Natural killer cell (primary cell): ENCODE measurements at regions not wholly inside any gene's neighbourhood (a gene's known extent, or its start where the extent isn't known, plus 50 kb on each side); places are given as distances from the start of the nearest gene placed in this dataset.

Experiments
- ATAC-seq, 3 donors: fragments of 150-1000 bp in 2 of 3; fragments of 200-7000 bp in 1 of 3; cut with Tn5 transposase; 1 replicate in 1 of 3; 2 replicates in 2 of 3; pipeline ENCODE4 v1.10.0; 2021; ENCODE audit warnings: mild to moderate bottlenecking in 2 of 3, moderate library complexity in 2 of 3
- DNase-seq, 2 donors: peaks; one replicate each; pipeline versions ENCODE4 v3.0.0 to v3.0.0-alpha.2; 2013 to 2021; ENCODE audit warnings: mixed read lengths in 1 of 2
- H3K27ac ChIP-seq: one replicate; pipeline ENCODE4 v1.5.1; 2013; ENCODE audit warnings: mild to moderate bottlenecking, low read length
- H3K27me3 ChIP-seq: one replicate; pipeline ENCODE4 v1.6.1; 2013; ENCODE audit warnings: low read length; ENCODE audit not compliant: control insufficient read depth, insufficient read depth
- H3K36me3 ChIP-seq: one replicate; pipeline ENCODE4 v1.6.1; 2013; ENCODE audit warnings: low read length; ENCODE audit not compliant: control insufficient read depth, insufficient read depth
- H3K4me1 ChIP-seq: one replicate; pipeline ENCODE4 v1.6.1; 2013; ENCODE audit warnings: low read length; ENCODE audit not compliant: control insufficient read depth, insufficient read depth
- H3K4me3 ChIP-seq: one replicate; pipeline ENCODE4 v1.5.1; 2013; ENCODE audit warnings: low read length
- H3K9me3 ChIP-seq: one replicate; pipeline ENCODE4 v1.6.1; 2013; ENCODE audit warnings: low read length; ENCODE audit not compliant: control insufficient read depth, insufficient read depth
- H3K27ac Mint-ChIP-seq, 2 donors: one replicate each; pipeline ENCODE4 v1.8.0; 2022; ENCODE audit warnings: mild to moderate bottlenecking in 2 of 2, mixed read lengths in 2 of 2, moderate library complexity in 1 of 2
- H3K27me3 Mint-ChIP-seq, 2 donors: one replicate each; pipeline ENCODE4 v1.8.0; 2022; ENCODE audit warnings: low read depth in 2 of 2, mixed read lengths in 2 of 2
- H3K36me3 Mint-ChIP-seq: one replicate; pipeline ENCODE4 v1.8.0; 2022; ENCODE audit warnings: mixed read lengths
- H3K4me1 Mint-ChIP-seq, 2 donors: one replicate each; pipeline ENCODE4 v1.8.0; 2022; ENCODE audit warnings: mixed read lengths in 2 of 2
- H3K4me3 Mint-ChIP-seq: one replicate; pipeline ENCODE4 v1.8.0; 2022; ENCODE audit warnings: mild to moderate bottlenecking, moderate library complexity, mixed read lengths
- H3K9me3 Mint-ChIP-seq, 2 donors: one replicate each; pipeline ENCODE4 v1.8.0; 2022; ENCODE audit warnings: mixed read lengths in 2 of 2
- WGBS: methylation state at CpG from one replicate; pipeline ENCODE4 v1.1.7; 2013; ENCODE audit warnings: missing lambda C conversion rate; ENCODE audit not compliant: insufficient coverage; 5-methylcytosine and 5-hydroxymethylcytosine counted together
- intact Hi-C: fragments of 100-400 bp; cut with micrococcal nuclease; formaldehyde crosslinking; loops from one replicate; pipeline ENCODE4 v1.14.2; 2022
- TF ChIP-seq, protein P1 (sequence below): fragments of 200-600 bp; IDR thresholded peaks from one replicate; pipeline ENCODE4 v1.8.0; 2022; ENCODE audit warnings: antibody characterized with exemption

GRCh38 chr6:159349915-159350314, 180.7 kb downstream of the FNDC1 start:
- Mint-ChIP-seq H3K27ac (no peak overlapping the region), H3K4me1 (no peaks in the 10 kb centered on the region), H3K27me3 (peaks cover 8 to 33% of the 10 kb centered on the region in 2 donors), H3K9me3 (no peaks in the 10 kb centered on the region), H3K36me3 (no peaks in the 10 kb centered on the region), H3K4me3 (no peak overlapping the region)
- Histone ChIP-seq H3K27me3 (no peaks in the 10 kb centered on the region), H3K4me3 (no peak overlapping the region), H3K27ac (no peak overlapping the region), H3K4me1 (no peaks in the 10 kb centered on the region), H3K9me3 (no peaks in the 10 kb centered on the region), H3K36me3 (no peaks in the 10 kb centered on the region)
- TF ChIP-seq, protein P1, sequence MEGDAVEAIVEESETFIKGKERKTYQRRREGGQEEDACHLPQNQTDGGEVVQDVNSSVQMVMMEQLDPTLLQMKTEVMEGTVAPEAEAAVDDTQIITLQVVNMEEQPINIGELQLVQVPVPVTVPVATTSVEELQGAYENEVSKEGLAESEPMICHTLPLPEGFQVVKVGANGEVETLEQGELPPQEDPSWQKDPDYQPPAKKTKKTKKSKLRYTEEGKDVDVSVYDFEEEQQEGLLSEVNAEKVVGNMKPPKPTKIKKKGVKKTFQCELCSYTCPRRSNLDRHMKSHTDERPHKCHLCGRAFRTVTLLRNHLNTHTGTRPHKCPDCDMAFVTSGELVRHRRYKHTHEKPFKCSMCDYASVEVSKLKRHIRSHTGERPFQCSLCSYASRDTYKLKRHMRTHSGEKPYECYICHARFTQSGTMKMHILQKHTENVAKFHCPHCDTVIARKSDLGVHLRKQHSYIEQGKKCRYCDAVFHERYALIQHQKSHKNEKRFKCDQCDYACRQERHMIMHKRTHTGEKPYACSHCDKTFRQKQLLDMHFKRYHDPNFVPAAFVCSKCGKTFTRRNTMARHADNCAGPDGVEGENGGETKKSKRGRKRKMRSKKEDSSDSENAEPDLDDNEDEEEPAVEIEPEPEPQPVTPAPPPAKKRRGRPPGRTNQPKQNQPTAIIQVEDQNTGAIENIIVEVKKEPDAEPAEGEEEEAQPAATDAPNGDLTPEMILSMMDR, result no peak
- WGBS, result 78% methylated on average over 2 of the region's 4 CpGs
- intact Hi-C loops, result no loop called here
- ATAC-seq (no peak), DNase-seq (no peak)

- H3K27me3 Mint-ChIP-seq, result peaks cover 10 to 13% of the 10 kb centered on the region in 2 donors
- Histone ChIP-seq H3K27ac (no peak overlapping the region), H3K27me3 (no peaks in the 10 kb centered on the region), H3K4me1 (no peaks in the 10 kb centered on the region), H3K9me3 (peaks cover under 1% of the 10 kb centered on the region), H3K4me3 (no peak overlapping the region), H3K36me3 (no peaks in the 10 kb centered on the region)
- no peak overlapping the region for H3K27ac Mint-ChIP-seq
- no peak for ATAC-seq
- TF ChIP-seq, protein P1, result no peak
- peaks cover 1 to 7% of the 10 kb centered on the region in 2 donors for H3K9me3 Mint-ChIP-seq
- H3K36me3 Mint-ChIP-seq, result no peaks in the 10 kb centered on the region
- DNase-seq, result no peak
- no CpG with 5 or more reads among the region's 1 CpG for WGBS
- intact Hi-C loops, result no loop called here
- no peak overlapping the region for H3K4me3 Mint-ChIP-seq
- no peaks in the 10 kb centered on the region for H3K4me1 Mint-ChIP-seq
These were observed 174.5 kb downstream of the FNDC1 start for GRCh38 chr6:159343709-159344108.

GRCh38 chr6:159342146-159342545, 172.9 kb downstream of the FNDC1 start:
- Histone ChIP-seq H3K9me3 (peaks cover 8% of the 10 kb centered on the region), H3K27me3 (no peaks in the 10 kb centered on the region), H3K4me1 (no peaks in the 10 kb centered on the region), H3K27ac (no peak overlapping the region), H3K4me3 (no peak overlapping the region), H3K36me3 (no peaks in the 10 kb centered on the region)
- intact Hi-C loops, result no loop called here
- WGBS, result 61% methylated on average over 2 of the region's 2 CpGs
- Mint-ChIP-seq H3K27me3 (peaks cover 8 to 15% of the 10 kb centered on the region in 2 donors), H3K27ac (no peak overlapping the region), H3K9me3 (peaks cover 3 to 8% of the 10 kb centered on the region in 2 donors), H3K4me1 (no peaks in the 10 kb centered on the region), H3K4me3 (no peak overlapping the region), H3K36me3 (no peaks in the 10 kb centered on the region)
- TF ChIP-seq, protein P1, result no peak
- ATAC-seq (no peak), DNase-seq (no peak)

DNA sequence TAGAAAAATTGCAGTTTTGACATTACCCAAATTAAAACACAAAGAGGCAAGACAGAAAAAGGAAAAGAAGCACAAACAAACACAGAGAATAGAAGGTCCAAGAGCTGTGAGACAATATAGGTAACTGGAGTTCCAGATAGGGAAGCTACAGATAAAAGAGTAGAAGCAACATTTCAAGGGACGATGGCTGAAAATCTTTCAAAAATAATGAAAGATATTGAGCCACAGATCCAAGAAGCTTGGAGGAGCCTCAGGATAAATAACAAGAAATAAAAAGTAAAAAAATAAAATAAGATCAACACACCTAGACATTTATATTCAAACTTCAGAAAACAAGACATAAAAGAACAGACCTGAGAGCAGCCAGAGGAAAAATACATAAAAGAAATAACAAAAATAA, 164.9 kb downstream of the FNDC1 start:
- H3K4me3 ChIP-seq, result no peak overlapping the region
- ATAC-seq (no peak), DNase-seq (no peak)
- intact Hi-C loops, result no loop called here
- Mint-ChIP-seq H3K4me1 (no peaks in the 10 kb centered on the region), H3K36me3 (peaks cover 8% of the 10 kb centered on the region), H3K27ac (no peak overlapping the region), H3K9me3 (peaks cover 10 to 11% of the 10 kb centered on the region in 2 donors), H3K27me3 (peaks cover 9 to 23% of the 10 kb centered on the region in 2 donors), H3K4me3 (no peak overlapping the region)
- no peaks in the 10 kb centered on the region for H3K36me3 ChIP-seq
- no peaks in the 10 kb centered on the region for H3K4me1 ChIP-seq
- WGBS, result 80% methylated on average over 1 of the region's 1 CpG
- H3K27ac ChIP-seq, result no peak overlapping the region
- TF ChIP-seq, protein P1, result no peak
- H3K9me3 ChIP-seq, result peaks cover 8% of the 10 kb centered on the region
- no peaks in the 10 kb centered on the region for H3K27me3 ChIP-seq
